CD14-positive monocyte (primary cell): ENCODE measurements at regions not wholly inside any gene's neighbourhood (a gene's known extent, or its start where the extent isn't known, plus 50 kb on each side); places are given as distances from the start of the nearest gene placed in this dataset.

Source experiments
- DNase-seq, 3 donors: peaks; one replicate each; pipeline ENCODE4 v3.0.0-alpha.2; 2011 to 2022
- H2AFZ ChIP-seq: 2 replicates; pipeline ENCODE4 v1.6.0; 2012; ENCODE audit warnings: mild to moderate bottlenecking, low read depth, low read length, inconsistent platforms; ENCODE audit not compliant: insufficient read depth, poor library complexity, severe bottlenecking
- H3K27ac ChIP-seq, 2 donors: 1 replicate in 1 of 2; 2 replicates in 1 of 2; pipeline ENCODE4 v1.5.1; 2012 to 2013; ENCODE audit warnings: low read length in 2 of 2, control low read depth in 1 of 2, inconsistent platforms in 1 of 2, low read depth in 1 of 2, mild to moderate bottlenecking in 1 of 2
- H3K27me3 ChIP-seq, 2 donors: one replicate each; pipeline versions ENCODE4 v1.6.0 to v1.6.1; 2011 to 2013; ENCODE audit warnings: low read length in 2 of 2; ENCODE audit not compliant: control insufficient read depth in 2 of 2, insufficient read depth in 2 of 2
- H3K36me3 ChIP-seq, 2 donors: replicated peaks in 1 of 2; 1 replicate in 1 of 2; 2 replicates in 1 of 2; pipeline versions ENCODE4 v1.5.1 to v1.6.1; 2012 to 2013; ENCODE audit warnings: low read length in 2 of 2, control low read depth in 1 of 2, inconsistent platforms in 1 of 2, mild to moderate bottlenecking in 1 of 2; ENCODE audit not compliant: insufficient read depth in 2 of 2, control insufficient read depth in 1 of 2
- H3K4me1 ChIP-seq, 2 donors: 1 replicate in 1 of 2; 2 replicates in 1 of 2; pipeline versions ENCODE4 v1.5.1 to v1.6.1; 2012 to 2013; ENCODE audit warnings: low read length in 2 of 2, control low read depth in 1 of 2, inconsistent platforms in 1 of 2, mild to moderate bottlenecking in 1 of 2, moderate library complexity in 1 of 2; ENCODE audit not compliant: insufficient read depth in 2 of 2, control insufficient read depth in 1 of 2
- H3K4me2 ChIP-seq: replicated peaks from 2 replicates; pipeline ENCODE3; 2012; ENCODE audit warnings: low read length, moderate library complexity, mild to moderate bottlenecking; ENCODE audit not compliant: poor library complexity, severe bottlenecking; ENCODE audit errors: extremely low read depth
- H3K4me3 ChIP-seq, 3 experiments: fragments of 200-600 bp in 1 of 3; sonication (generic) in 1 of 3; replicated peaks in 1 of 3; 1 replicate in 2 of 3; 2 replicates in 1 of 3; pipeline ENCODE4 v1.5.1; 2011 to 2013; ENCODE audit warnings: low read length in 3 of 3, mild to moderate bottlenecking in 3 of 3, control low read depth in 2 of 3, low read depth in 2 of 3, inconsistent platforms in 1 of 3, moderate library complexity in 1 of 3
- H3K79me2 ChIP-seq: 2 replicates; pipeline ENCODE4 v1.6.0; 2012; ENCODE audit warnings: mild to moderate bottlenecking, control low read depth, inconsistent platforms, low read length, moderate library complexity; ENCODE audit not compliant: insufficient read depth
- H3K9ac ChIP-seq: 2 replicates; pipeline ENCODE4 v1.6.0; 2017; ENCODE audit warnings: low read length, mild to moderate bottlenecking; ENCODE audit not compliant: insufficient read depth, poor library complexity, severe bottlenecking
- H3K9me3 ChIP-seq, 2 donors: replicated peaks in 1 of 2; 1 replicate in 1 of 2; 2 replicates in 1 of 2; pipeline versions ENCODE4 v1.5.1 to v1.6.1; 2012 to 2013; ENCODE audit warnings: low read length in 2 of 2, control low read depth in 1 of 2; ENCODE audit not compliant: control insufficient read depth in 1 of 2, insufficient read depth in 1 of 2
- H4K20me1 ChIP-seq: 2 replicates; pipeline ENCODE4 v1.6.0; 2012; ENCODE audit warnings: mild to moderate bottlenecking, low read length, control low read depth, moderate library complexity; ENCODE audit not compliant: insufficient read depth
- H3K27ac Mint-ChIP-seq, 7 donors: one replicate each; pipeline ENCODE4 v1.8.0; 2020; ENCODE audit warnings: mild to moderate bottlenecking in 7 of 7, mixed read lengths in 7 of 7, moderate library complexity in 6 of 7, inconsistent platforms in 2 of 7
- H3K27me3 Mint-ChIP-seq, 3 donors: one replicate each; pipeline ENCODE4 v1.8.0; 2021 to 2022; ENCODE audit warnings: low read depth in 3 of 3, mild to moderate bottlenecking in 3 of 3, mixed read lengths in 3 of 3, moderate library complexity in 3 of 3, inconsistent platforms in 1 of 3
- H3K36me3 Mint-ChIP-seq, 2 donors: one replicate each; pipeline ENCODE4 v1.8.0; 2020; ENCODE audit warnings: mixed read lengths in 2 of 2, inconsistent platforms in 1 of 2, mild to moderate bottlenecking in 1 of 2
- H3K4me1 Mint-ChIP-seq: one replicate; pipeline ENCODE4 v1.8.0; 2020; ENCODE audit warnings: mild to moderate bottlenecking, mixed read lengths
- H3K4me3 Mint-ChIP-seq, 2 donors: one replicate each; pipeline ENCODE4 v1.8.0; 2020; ENCODE audit warnings: mild to moderate bottlenecking in 2 of 2, mixed read lengths in 2 of 2, moderate library complexity in 1 of 2
- H3K9me3 Mint-ChIP-seq, 7 donors: one replicate each; pipeline ENCODE4 v1.8.0; 2020 to 2022; ENCODE audit warnings: mixed read lengths in 7 of 7, mild to moderate bottlenecking in 6 of 7, moderate library complexity in 6 of 7, inconsistent platforms in 2 of 7
- CTCF ChIP-seq: fragments of 200-600 bp; IDR thresholded peaks from one replicate; pipeline ENCODE4 v1.8.0; 2022; ENCODE audit warnings: antibody characterized with exemption, mild to moderate bottlenecking
- WGBS: methylation state at CpG from one replicate; pipeline ENCODE4 v1.1.5; 2013; ENCODE audit warnings: missing lambda C conversion rate; ENCODE audit not compliant: insufficient coverage; 5-methylcytosine and 5-hydroxymethylcytosine counted together
- intact Hi-C, 2 donors: fragments of 100-400 bp; cut with micrococcal nuclease; formaldehyde crosslinking; loops; one replicate each; pipeline versions ENCODE4 v1.15.0 to v1.15.1; 2023

- 95% methylated on average over 8 of the region's 8 CpGs for WGBS
- Histone ChIP-seq H3K36me3 (no peaks in the 10 kb centered on the region), H3K4me1 (no peaks in the 10 kb centered on the region), H2AFZ (no peak overlapping the region), H3K9ac (no peak overlapping the region), H3K79me2 (no peaks in the 10 kb centered on the region), H3K9me3 (no peaks in the 10 kb centered on the region), H3K4me3 (no peak overlapping the region), H3K4me2 (no peak overlapping the region), H3K27me3 (peaks cover 0 to 11% of the 10 kb centered on the region in 2 donors), H3K27ac (no peak overlapping the region), H4K20me1 (no peaks in the 10 kb centered on the region)
- peak overlapping the region in 1 of 2 donors; percentile 47 for H3K4me3 Mint-ChIP-seq
- H3K36me3 Mint-ChIP-seq, result no peaks in the 10 kb centered on the region
- peaks cover 10% of the 10 kb centered on the region for H3K4me1 Mint-ChIP-seq
- peak overlapping the region in 1 of 7 donors; percentile 21 for H3K27ac Mint-ChIP-seq
- no peak for TF ChIP-seq CTCF
- H3K27me3 Mint-ChIP-seq, result peaks cover 15 to 36% (median 20%) of the 10 kb centered on the region in 3 donors
- intact Hi-C loops, result no loop called here
- H3K9me3 Mint-ChIP-seq, result peaks cover 0 to under 1% (median 0%) of the 10 kb centered on the region in 7 donors
- no peak for DNase-seq
These were observed 171.5 kb upstream of the FHL2 start for GRCh38 chr2:105570326-105570725.

- TF ChIP-seq CTCF, result no peak
- Histone ChIP-seq H4K20me1 (no peaks in the 10 kb centered on the region), H3K79me2 (no peaks in the 10 kb centered on the region), H3K4me3 (no peak overlapping the region), H3K27me3 (peaks cover 0 to 11% of the 10 kb centered on the region in 2 donors), H3K36me3 (no peaks in the 10 kb centered on the region), H3K9me3 (no peaks in the 10 kb centered on the region), H3K9ac (no peak overlapping the region), H3K27ac (no peak overlapping the region), H2AFZ (no peak overlapping the region), H3K4me2 (no peak overlapping the region), H3K4me1 (no peaks in the 10 kb centered on the region)
- Mint-ChIP-seq H3K4me3 (no peak overlapping the region), H3K27me3 (peaks cover 15 to 33% (median 19%) of the 10 kb centered on the region in 3 donors), H3K4me1 (peaks cover 10% of the 10 kb centered on the region), H3K9me3 (peaks cover 0 to 5% (median 0%) of the 10 kb centered on the region in 7 donors), H3K27ac (no peak overlapping the region), H3K36me3 (no peaks in the 10 kb centered on the region)
- DNase-seq, result no peak
- 88% methylated on average over 6 of the region's 6 CpGs for WGBS
- intact Hi-C loops, result no loop called here
These were observed 170.8 kb upstream of the FHL2 start for GRCh38 chr2:105569606-105570005.
